ENCODE measurements at regions not wholly inside any gene's neighbourhood (a gene's known extent, or its start where the extent isn't known, plus 50 kb on each side); places are given as distances from the start of the nearest gene placed in this dataset.

GRCh38 chr6:170040115-170040500 lies 250.8 kb downstream of the DLL1 start:
- TF ChIP-seq CTCF (IDR thresholded peaks at IDR 0.05) (no peak), POLR2A (IDR thresholded peaks at IDR 0.05) (no peak)

Measured in body of pancreas (tissue), 4 donors.